ENCODE measurements at regions not wholly inside any gene's neighbourhood (a gene's known extent, or its start where the extent isn't known, plus 50 kb on each side); places are given as distances from the start of the nearest gene placed in this dataset.

GRCh38 chr6:139581485-139581865 is 207.0 kb upstream of the CITED2 start:
- no peak for DNase-seq (ENCODE audit: low read depth in 2 of 2)

DNA sequence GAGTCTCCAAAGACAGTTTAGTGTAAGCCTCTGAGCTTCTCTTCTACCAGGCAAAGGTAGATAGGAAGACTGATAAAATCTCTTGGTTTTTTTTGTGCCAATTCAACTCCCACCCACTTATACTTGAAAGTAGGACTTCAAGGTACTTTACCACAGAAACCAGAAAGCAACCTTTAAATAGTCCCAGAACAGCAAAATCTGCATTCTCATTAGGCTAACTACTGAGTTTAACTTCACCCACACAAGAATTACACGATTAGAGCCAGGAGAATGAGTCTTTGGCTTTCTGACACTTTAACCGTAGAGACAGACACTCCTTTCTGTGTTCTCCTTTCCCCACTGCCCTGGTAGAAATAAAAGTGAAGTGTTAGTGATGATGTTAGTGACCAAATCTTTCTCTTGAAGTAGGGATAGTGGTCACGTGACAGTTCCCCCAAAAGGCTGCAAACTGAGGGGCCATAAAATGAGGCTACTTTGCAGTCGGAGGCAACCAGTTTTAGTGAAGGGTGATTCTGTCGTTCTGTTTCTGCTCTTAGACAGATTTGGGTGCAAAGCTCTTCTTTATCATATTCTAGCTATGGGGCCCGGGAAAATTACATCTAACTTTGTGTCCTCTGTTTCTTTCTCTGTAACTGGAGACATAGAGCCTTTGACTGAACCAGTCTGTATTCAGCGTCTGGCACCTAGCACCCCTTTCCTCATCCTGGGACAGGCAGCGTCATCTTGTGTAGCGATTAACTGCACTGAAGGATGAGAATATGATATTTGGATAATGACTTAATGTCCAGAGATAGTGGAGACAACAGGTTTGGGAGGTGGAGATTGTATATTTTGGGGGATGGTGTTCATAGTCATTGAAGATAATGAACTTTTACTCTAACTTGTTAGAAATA is 206.4 kb upstream of the CITED2 start:
- no peak for DNase-seq (ENCODE audit: low read depth in 2 of 2)

GRCh38 chr6:139577763-139578604 is 203.5 kb upstream of the CITED2 start:
- DNase-seq (ENCODE audit: low read depth in 2 of 2) = no peak

- DNase-seq (ENCODE audit: low read depth in 2 of 2) = no peak
Observed at GRCh38 chr6:139577124-139577762, 202.8 kb upstream of the CITED2 start.

- DNase-seq (ENCODE audit: low read depth in 2 of 2) = no peak
Observed at GRCh38 chr6:139572001-139572400, 197.6 kb upstream of the CITED2 start.

DNA sequence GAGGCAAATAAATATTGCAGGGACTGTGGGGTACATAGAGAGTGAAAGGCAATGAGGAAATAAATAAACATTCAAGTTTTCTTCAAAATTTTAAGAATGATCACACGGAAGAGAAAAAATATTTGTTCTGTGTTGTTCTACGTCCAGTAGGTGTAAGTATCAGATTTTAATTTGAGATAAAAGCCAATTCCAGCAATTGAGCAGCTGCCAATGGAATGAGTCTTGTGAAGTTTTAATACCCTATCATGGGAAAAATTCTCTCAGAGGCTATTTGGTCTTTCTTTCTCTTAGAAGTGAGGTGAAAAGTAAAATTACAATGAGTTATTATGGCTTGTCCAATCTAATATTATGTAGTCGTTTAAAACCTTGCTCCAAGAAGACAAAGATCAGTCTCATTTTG is 195.7 kb upstream of the CITED2 start:
- DNase-seq (ENCODE audit: low read depth in 2 of 2) = no peak

GRCh38 chr6:139569566-139569965 is 195.1 kb upstream of the CITED2 start:
- DNase-seq (ENCODE audit: low read depth in 2 of 2) = no peak

GRCh38 chr6:139568956-139569538 is 194.6 kb upstream of the CITED2 start:
- no peak for DNase-seq (ENCODE audit: low read depth in 2 of 2)

DNA sequence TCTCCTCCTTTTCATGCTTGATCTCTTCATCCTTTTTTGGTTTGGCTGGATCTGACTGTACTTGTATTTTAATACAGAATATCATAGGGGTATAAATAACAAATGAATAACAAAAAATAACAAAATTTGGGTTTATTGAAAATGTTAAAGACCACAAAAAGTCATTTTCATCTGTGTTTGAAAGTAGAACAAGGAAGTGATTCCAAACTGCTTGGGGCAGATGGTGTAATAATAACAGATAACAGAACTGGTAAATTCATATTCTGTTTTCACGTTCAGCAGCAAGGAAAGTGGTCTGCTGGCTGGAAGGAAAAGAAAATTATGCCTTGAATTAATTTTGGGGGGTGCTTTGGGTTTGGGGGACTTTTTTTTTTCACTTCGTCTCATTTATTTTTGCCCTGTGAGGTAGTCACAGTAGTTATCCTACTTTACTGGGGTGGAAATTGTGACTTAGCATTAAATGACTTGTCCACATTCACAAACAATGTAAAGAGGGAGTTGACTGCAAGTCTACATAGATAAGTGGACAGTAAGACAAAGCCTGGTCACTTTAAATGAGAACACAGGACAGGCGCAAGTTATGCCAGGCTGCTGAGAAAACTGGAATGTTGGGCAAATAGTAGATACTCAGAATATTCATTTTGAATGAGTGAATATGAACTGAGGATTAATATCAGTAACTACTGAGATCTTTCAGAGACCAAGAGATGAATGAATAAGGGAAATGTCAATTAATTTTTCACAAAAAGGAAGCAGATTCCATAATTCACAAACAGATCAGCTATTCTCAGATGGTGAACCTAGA is 193.9 kb upstream of the CITED2 start:
- DNase-seq (ENCODE audit: low read depth in 2 of 2) = no peak

GRCh38 chr6:139567095-139567494 is 192.6 kb upstream of the CITED2 start:
- DNase-seq (ENCODE audit: low read depth in 2 of 2) = no peak

GRCh38 chr6:139565591-139565990 is 191.1 kb upstream of the CITED2 start:
- no peak for DNase-seq (ENCODE audit: low read depth in 2 of 2)

DNA sequence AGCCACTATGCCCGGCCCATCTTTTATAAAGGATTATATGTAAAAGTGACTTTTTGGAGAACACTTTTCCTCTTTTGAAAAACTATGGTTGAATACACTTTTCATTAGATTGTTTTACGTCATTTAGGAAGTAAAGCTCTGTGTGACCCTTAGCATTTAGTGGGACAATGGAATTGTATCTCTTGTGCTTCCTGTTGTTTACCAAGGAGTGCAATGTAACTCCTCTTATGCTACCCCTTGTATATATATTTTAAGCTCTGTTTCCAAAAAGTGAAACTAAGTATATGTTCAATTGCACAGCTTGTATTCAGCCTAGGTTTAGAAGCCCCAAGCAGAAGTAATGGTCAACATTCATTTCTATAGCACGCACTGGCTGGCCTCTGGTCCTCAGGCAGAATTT is 183.1 kb upstream of the CITED2 start:
- no peak for DNase-seq (ENCODE audit: low read depth in 2 of 2)

DNA sequence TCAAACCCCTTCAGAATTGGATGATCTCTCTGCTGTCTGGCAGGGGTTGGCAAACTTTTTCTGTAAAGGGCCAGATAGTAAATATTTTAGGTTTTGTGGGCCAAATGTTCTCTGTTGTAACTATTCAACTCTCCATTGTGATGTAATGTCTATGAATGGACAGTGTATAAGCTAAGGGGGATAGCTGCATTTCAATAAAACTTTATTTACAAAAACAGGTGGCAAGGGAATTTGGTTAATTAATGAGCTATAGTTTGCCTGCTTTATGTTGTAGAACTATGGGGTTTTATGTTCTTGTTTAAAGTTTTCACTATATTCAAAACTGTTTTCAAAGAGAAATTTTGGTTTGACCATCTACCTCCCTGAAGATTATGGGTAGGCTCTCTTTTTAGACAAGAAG is 182.1 kb upstream of the CITED2 start:
- DNase-seq (ENCODE audit: low read depth in 2 of 2) = no peak

GRCh38 chr6:139553916-139554315 is 179.5 kb upstream of the CITED2 start:
- DNase-seq (ENCODE audit: low read depth in 2 of 2) = no peak

GRCh38 chr6:139551376-139551775 is 176.9 kb upstream of the CITED2 start:
- DNase-seq (ENCODE audit: low read depth in 2 of 2) = no peak

DNA sequence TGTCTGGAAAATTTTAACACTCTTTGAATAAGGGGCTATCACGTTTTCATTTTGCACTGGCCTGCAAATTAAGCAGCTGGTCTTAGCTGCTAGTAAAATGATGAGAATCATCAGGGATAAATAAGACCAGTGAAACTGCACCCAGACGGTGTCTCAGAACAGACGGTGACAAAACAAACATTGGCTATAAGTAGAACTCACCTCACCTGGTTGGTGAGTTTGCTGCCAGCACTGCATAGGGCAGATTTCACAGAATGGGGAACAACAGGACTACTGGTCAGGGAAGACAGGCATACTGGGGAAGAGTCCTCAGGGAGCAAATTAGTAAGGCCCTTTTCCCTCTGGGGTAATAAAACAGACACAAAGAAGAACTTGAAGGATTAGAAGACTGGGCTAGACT is 175.9 kb upstream of the CITED2 start:
- DNase-seq (ENCODE audit: low read depth in 2 of 2) = no peak

DNA sequence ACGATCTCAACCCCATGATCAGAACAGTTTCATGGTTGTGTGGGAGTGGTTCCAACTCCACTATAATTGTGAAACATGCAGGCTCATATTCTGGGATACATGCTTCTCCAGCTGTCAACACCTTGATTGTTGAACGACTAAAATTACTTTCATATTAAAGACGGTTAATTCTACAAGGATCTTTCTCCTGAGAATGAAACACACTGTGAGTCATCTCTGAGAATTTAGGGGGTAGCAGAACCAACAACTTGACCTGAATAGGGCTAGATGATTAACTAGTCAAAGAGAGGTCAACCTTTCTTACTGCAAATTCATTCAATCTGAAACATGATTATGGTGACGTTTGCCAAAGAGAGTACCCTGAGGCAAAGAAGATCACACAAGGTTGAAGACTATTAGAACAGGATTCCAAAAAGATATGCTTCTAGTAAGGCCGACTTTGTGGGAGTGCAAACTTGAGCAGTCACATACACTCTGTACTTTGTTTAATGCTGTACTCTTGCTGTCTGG is 175.2 kb upstream of the CITED2 start:
- DNase-seq (ENCODE audit: low read depth in 2 of 2) = no peak

- DNase-seq (ENCODE audit: low read depth in 2 of 2) = no peak
Observed at GRCh38 chr6:139547804-139548203, 173.4 kb upstream of the CITED2 start.

DNA sequence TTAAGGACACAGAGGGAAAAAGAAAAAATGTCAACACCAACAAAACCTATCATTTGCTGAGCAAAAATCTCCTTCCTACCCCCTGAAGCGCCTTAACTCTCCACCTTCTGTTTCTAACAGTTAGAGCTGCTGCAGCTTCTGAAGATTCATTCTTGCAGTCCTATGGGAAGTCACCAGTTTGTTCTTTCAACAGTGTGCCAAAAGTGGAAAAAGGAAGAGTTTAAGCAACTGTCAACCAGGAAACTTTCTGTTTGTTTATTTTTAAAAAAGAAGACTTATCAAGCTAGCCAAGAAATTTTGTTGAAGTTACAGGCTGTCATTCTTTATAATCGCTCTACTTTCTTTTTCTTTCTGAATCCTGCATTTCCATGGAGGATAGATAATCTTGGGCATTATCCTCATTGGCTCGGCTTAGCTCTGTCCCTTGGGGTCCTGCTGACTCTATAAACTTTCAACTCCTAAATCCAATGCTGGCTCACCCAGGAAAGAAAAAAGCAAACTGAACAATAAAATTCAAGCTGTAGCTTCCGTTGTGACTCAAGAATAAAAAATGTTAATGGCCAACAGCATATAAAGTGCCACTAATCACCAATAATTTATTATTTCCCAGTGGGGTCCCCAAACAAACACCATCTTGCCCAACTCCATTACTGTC is 172.8 kb upstream of the CITED2 start:
- no peak for DNase-seq (ENCODE audit: low read depth in 2 of 2)

- DNase-seq (ENCODE audit: low read depth in 2 of 2) = no peak
Observed at GRCh38 chr6:139546106-139546472, 171.6 kb upstream of the CITED2 start.
